Mononuclear cell (primary cell): ENCODE measurements at regions not wholly inside any gene's neighbourhood (a gene's known extent, or its start where the extent isn't known, plus 50 kb on each side); places are given as distances from the start of the nearest gene placed in this dataset.

Source experiments
- H3K27me3 ChIP-seq: 2 replicates; pipeline ENCODE4 v1.6.0; 2011; ENCODE audit warnings: low read length, control low read depth; ENCODE audit not compliant: insufficient read depth
- H3K4me1 ChIP-seq: 2 replicates; pipeline ENCODE4 v1.5.1; 2011; ENCODE audit warnings: mild to moderate bottlenecking, low read length, control low read depth; ENCODE audit not compliant: insufficient read depth
- H3K4me3 ChIP-seq: 2 replicates; pipeline ENCODE4 v1.5.1; 2011; ENCODE audit warnings: mild to moderate bottlenecking, low read length, moderate library complexity
- H3K9me3 ChIP-seq: 2 replicates; pipeline ENCODE4 v1.5.1; 2011; ENCODE audit warnings: low read depth, mild to moderate bottlenecking, control low read depth, low read length

DNA sequence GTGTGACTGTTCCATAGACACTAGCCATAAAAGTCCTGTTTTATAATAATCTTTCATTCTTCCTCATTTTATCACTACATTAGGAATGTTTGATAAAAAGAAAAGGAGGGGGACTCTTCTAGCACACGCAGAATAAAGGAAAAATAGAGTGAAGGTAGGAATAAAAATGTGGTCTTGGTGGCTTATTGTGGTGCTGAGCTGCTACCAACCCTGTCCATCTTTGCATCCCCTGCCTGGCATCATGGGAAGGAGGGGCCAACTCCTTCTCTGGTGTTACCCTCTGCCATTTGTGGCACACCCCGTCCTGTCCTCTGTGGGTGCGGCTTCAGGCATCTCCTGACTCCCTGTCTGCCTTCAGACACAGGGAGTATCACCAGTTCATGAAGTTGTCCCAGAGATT, 104.9 kb upstream of the ZNF536 start:
- no peaks in the 10 kb centered on the region for H3K4me1 ChIP-seq
- H3K9me3 ChIP-seq = no peaks in the 10 kb centered on the region
- no peak overlapping the region for H3K4me3 ChIP-seq
- H3K27me3 ChIP-seq = no peaks in the 10 kb centered on the region

DNA sequence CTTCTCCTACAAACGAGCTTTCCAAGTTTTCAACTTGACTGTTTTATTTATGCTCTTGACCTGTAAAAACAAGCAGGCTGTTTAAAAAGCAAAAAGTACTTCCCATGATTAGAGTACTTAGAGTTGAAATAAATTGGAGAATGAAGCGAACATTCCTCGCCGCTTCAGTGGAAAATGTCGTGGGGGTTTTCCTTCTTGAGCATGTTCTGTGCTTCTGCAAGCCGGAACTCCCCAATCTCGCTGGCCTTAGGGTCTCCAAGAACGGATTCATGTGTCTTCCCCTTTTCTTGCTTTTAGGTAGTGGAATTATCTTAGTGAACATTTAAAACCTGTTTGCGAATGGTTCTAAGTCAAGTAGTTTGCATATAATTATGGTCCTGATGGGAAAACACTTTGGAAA, 103.6 kb upstream of the ZNF536 start:
- H3K9me3 ChIP-seq = peaks cover 6% of the 10 kb centered on the region
- no peaks in the 10 kb centered on the region for H3K27me3 ChIP-seq
- H3K4me1 ChIP-seq = no peaks in the 10 kb centered on the region
- H3K4me3 ChIP-seq = no peak overlapping the region

DNA sequence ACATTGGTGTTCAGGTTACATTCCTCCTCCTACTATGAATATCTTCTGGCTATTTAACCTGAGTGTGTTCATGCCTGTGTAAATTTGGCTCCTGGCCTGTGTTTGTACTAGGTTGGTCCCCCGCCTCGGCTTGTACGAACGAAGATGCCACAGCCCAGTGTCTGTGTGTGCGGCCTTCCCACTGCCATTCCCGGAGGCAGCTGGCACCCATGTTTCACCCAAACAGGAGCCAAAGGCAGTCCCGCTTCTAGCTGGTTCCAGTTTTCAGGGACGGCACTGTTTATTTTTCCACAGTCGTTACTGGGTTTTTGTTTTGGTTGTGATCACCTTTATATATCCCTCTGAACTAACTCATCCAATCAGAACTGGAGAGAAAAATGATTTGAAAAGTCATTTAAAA, 102.5 kb upstream of the ZNF536 start:
- no peaks in the 10 kb centered on the region for H3K4me1 ChIP-seq
- H3K9me3 ChIP-seq = peaks cover 6% of the 10 kb centered on the region
- H3K27me3 ChIP-seq = no peaks in the 10 kb centered on the region
- no peak overlapping the region for H3K4me3 ChIP-seq

DNA sequence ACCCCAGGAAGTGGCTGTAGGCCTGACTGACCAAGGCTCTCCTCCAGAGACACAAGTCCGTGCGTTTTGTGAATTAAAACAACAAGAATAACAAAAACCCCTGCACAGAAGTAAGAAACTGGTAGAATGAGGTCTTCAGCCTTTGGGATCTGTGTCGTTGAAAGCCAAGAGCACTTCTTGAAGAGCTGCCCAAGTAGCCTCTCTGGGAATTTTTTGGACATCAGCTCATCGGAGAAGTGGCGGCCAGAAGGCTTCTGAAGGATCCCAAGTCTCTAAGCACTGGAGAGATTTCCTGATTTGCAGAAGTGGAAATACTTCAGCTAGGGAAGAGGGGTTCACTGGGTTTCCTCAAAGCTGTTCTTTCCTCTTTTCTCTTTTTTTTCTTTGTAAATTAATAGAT, 100.4 kb upstream of the ZNF536 start:
- H3K4me3 ChIP-seq = no peak overlapping the region
- H3K9me3 ChIP-seq = peaks cover 6% of the 10 kb centered on the region
- H3K4me1 ChIP-seq = no peaks in the 10 kb centered on the region
- no peaks in the 10 kb centered on the region for H3K27me3 ChIP-seq

DNA sequence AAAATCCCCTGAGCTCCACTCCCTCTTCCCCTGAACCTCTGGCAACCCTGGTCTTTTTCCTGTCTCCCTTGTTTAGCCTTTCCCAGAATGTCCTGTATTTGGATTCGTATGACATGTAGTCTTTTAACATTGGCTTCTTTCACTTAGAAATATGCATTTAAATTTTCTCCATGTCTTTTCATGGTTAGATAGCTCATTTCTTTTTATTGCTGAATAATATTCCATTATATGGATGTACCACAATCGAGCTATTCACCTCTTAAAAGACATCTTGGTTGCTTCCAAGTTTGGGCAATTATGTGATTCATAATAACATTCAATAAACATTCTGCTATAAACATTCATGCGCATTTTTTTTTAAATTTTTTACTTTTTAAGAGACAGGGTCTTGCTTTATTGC, 99.6 kb upstream of the ZNF536 start:
- Histone ChIP-seq H3K9me3 (peaks cover 6% of the 10 kb centered on the region), H3K4me3 (no peak overlapping the region), H3K27me3 (no peaks in the 10 kb centered on the region), H3K4me1 (no peaks in the 10 kb centered on the region)

DNA sequence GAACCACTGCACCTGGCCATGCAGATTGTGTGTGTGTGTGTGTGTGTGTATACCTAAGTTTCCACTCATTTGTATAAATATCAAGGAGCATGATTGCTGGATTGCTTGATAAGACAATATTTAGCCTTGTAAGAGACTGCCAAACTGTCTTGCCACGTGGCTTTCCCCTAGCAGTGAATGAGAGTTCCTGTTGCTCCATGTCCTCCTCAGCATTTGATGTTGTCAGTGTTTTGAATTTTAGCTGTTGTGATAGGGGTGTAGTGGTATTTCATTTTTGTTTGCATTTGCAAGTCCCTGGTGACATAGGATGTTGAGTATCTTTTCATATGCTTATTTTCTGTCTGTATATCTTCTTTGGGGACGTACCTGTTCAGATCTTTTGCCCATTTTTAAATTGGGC, 99.0 kb upstream of the ZNF536 start:
- Histone ChIP-seq H3K4me3 (no peak overlapping the region), H3K27me3 (no peaks in the 10 kb centered on the region), H3K9me3 (peaks cover 6% of the 10 kb centered on the region), H3K4me1 (no peaks in the 10 kb centered on the region)

DNA sequence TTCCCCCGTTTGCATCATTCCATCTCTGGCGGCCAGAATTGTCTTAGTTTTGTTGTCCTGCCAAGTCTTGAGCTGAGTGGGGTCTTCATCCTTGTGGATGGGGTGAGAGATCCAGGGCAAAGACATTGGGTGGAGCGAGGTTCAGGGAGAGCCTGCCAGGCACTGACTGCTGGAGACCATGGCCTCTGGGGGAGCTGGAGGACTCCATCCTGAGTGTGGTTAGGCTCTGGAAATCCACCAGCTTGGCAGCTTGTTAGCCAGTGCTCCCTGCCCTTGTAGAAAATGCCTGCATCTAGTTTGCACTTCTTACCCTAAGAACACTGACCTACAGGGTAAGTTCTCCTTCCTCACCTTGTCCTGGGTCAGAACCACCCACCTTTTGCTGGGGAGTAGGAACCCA, 97.2 kb upstream of the ZNF536 start:
- peaks cover 6% of the 10 kb centered on the region for H3K9me3 ChIP-seq
- no peaks in the 10 kb centered on the region for H3K27me3 ChIP-seq
- no peaks in the 10 kb centered on the region for H3K4me1 ChIP-seq
- no peak overlapping the region for H3K4me3 ChIP-seq

DNA sequence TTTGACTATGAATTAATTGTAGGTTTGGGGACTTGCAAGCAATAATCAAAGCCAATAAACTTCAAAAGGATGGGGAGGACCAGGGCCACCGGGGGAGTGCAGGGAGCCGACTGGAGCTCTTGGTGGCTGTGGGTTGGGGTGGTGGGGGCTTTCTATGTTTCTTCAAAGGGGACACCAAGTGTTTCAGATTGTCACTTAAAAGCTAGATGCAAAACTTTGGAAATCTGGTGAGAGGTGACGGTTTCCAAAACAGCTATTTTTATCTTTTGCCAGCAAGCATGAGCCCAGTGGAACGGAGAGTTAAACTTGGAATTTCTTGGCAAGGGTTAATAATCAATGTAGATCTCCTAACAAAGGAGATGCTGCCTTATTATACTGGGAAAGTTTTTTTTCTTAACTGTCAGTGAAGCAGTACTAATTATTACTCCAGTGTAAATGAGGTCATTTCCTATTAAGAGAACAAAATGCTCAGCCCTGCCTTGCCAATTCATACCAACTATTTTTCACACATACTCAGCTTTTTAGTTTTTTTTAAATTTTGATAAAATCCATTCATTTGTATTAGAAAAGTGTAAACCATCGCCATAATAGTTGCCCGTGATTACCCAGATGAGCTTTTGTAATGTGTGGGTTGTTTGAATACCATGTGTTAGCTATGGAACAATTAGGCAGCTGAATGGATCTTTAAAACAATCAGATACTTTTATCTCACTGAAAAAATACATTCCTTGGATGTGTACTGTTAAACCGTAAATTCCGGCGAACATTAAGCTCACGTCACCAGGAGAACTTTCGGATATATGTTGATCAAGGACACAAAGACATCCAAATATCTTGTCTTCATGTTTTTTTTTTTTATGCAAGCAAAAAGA, 95.9 kb upstream of the ZNF536 start:
- no peaks in the 10 kb centered on the region for H3K27me3 ChIP-seq
- peaks cover 6% of the 10 kb centered on the region for H3K9me3 ChIP-seq

DNA sequence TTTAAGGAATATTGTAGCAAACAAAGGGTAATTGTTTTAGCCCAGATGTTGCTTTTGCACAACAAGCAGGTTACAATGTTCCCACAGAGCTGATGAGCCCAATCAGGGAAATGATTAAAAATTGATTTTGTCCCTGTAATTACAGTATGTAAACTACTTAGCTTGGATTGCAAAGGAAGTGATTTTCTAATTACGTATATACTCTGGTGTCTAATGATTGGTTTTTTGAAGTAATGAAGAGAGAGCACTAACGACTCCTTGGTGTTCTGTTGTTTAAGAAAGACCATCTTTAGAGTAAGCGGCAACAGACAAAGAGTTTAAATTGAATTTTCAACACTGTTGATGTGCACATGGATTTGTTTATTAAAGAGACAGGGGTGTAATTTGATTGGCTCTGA, 95.3 kb upstream of the ZNF536 start:
- no peak overlapping the region for H3K4me3 ChIP-seq
- peaks cover 6% of the 10 kb centered on the region for H3K9me3 ChIP-seq
- no peaks in the 10 kb centered on the region for H3K27me3 ChIP-seq
- no peaks in the 10 kb centered on the region for H3K4me1 ChIP-seq

More for the DNA sequence above, 95.9 kb upstream of the ZNF536 start:
- H3K4me3 ChIP-seq = no peak overlapping the region
- H3K4me1 ChIP-seq = no peaks in the 10 kb centered on the region

DNA sequence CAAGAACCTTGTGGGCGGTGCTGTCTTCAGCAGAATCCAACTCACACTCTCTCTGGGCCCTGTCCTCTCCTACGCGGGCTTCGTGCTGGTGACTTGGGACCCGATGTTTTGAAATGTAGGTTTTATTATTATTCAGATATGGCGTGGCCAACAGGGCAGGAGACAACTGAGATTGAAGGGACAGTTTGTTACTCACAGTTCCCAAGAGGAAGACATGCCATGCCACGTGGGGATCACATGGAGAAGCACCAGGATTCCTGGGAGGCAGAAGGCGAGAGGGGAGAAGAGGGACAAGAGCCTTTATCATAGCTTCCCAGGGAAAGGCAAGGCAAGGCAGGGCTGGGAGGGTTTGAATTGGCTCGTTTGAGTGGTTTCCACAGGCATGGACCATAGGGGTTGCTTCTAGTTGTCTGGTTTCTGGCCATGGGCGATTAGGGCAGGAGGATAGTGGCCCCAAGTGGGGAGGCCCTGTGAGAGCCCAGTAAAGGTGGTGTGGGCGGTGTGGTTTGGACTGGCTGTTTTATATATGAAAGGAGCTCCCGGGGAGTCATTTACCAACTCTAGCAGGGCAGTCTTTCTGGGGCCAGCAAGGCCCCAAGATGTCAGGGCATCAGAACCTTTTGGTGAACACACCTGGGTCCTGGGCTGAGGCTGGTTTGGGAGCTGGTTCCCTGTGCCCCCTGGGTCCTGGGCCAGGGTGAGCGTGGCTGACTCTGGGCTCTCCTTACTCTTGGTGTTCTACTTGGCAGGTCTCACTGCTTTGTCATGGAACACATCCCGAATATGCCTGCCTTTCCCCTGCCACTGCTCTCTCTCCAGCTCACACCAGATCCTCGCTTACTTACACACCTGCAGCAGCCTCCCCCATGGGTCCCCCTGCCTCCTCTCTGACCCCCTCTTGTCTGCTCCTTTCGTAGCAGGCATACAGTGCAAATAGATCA, 94.0 kb upstream of the ZNF536 start:
- no peaks in the 10 kb centered on the region for H3K4me1 ChIP-seq
- H3K27me3 ChIP-seq = no peaks in the 10 kb centered on the region
- H3K9me3 ChIP-seq = peaks cover 4% of the 10 kb centered on the region
- H3K4me3 ChIP-seq = no peak overlapping the region

DNA sequence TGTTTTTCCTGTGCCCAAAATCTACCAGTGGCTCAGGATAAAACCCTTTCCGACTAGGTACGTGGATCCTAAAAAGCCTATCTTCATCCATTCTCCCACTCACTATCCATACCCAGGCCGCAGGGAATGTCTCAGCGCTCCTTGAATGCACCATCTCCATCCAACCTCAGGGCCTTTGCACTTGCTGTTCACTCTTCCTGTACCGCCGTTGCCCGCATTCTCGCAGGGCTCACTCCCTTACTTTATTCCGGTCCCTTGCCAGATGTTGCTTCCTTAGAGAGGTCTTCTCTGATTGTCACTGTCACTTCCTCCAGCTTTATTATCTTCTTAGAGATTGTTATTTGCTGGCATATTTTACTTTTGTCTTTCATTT, 93.3 kb upstream of the ZNF536 start:
- no peaks in the 10 kb centered on the region for H3K27me3 ChIP-seq
- H3K4me1 ChIP-seq = no peaks in the 10 kb centered on the region
- no peaks in the 10 kb centered on the region for H3K9me3 ChIP-seq
- H3K4me3 ChIP-seq = no peak overlapping the region

DNA sequence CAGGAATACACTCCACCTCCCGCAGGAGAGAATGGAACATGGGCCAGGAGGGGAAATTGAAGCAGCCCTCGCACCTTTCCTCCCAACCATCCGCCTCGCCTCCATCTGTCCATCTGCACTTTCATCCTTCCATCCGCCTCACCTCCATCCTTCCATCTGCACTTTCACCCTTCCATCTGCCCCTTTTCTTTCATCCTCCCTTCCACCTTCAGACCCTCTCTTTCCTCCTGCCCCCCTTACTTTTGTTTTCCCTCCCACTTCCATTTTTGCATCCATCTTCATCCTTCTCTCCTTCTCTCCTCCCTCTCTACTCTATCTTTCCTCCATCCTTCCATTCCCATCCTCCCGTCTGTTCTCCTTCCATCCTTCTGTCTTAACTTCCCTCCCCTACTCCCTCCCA, 92.2 kb upstream of the ZNF536 start:
- H3K9me3 ChIP-seq = no peaks in the 10 kb centered on the region
- no peak overlapping the region for H3K4me3 ChIP-seq
- no peaks in the 10 kb centered on the region for H3K27me3 ChIP-seq
- H3K4me1 ChIP-seq = no peaks in the 10 kb centered on the region

DNA sequence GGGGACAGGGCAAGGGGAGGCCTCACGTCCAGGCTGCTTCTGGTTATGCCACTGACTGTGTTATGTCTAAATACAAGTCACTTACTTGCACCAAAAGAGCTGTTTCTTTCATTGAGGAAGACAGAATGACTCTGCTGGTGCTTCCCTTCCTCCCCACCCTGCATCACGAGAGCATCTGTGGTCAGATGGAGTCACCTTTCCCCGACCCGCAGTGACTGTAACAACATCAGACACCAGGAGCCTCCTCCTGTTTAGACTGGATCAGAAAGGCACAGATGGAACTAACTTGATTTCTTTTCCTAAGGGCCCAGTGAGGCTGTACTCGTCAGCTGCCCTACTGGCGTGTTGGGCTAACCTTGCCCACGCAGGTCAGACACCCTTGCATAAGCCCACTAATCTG, 90.3 kb upstream of the ZNF536 start:
- Histone ChIP-seq H3K27me3 (no peaks in the 10 kb centered on the region), H3K9me3 (no peaks in the 10 kb centered on the region), H3K4me1 (no peaks in the 10 kb centered on the region), H3K4me3 (no peak overlapping the region)

DNA sequence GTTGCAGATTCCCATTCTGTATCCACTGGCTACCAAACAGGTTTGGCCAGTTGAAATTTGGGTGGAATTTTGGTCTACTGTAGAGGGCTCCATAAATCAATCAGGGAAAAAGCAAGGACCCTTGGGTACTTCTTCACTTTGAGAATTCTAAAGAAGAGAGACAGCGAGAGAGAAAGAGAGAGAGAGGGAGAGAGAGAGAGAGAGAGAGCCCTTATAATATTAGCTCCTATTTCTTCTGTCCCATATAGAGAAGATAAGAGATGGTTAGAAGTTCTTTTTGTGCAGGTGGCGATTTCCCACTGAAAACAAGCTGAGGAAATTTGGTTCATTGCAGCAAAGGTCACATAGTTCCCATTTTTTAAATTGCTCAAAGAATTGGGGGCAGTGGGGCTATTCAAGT, 88.6 kb upstream of the ZNF536 start:
- Histone ChIP-seq H3K27me3 (no peaks in the 10 kb centered on the region), H3K4me3 (no peak overlapping the region), H3K4me1 (no peaks in the 10 kb centered on the region), H3K9me3 (no peaks in the 10 kb centered on the region)

DNA sequence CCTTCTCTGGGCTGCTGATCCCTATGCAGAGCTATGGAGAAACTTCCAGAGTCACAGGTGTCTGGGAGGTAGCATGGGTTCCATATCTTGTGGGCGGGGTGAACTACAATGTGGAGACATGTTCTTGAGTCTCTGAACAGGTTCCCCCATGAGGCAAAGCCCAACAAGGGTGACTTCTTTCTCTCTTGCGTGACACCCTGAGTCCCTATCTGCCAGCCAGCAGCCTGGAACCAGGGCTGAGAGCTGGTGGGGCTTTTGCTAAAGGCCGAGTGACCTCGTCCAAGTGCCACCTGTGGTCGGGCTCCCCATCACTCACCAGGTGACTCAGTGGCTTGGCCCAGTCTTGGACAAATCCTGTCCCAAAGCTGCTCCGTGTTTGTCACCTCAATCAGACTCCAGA, 88.0 kb upstream of the ZNF536 start:
- Histone ChIP-seq H3K4me3 (no peak overlapping the region), H3K9me3 (no peaks in the 10 kb centered on the region), H3K27me3 (no peaks in the 10 kb centered on the region), H3K4me1 (no peaks in the 10 kb centered on the region)
